ENCODE measurements at regions not wholly inside any gene's neighbourhood (a gene's known extent, or its start where the extent isn't known, plus 50 kb on each side); places are given as distances from the start of the nearest gene placed in this dataset.

- TF ChIP-seq, protein P1, sequence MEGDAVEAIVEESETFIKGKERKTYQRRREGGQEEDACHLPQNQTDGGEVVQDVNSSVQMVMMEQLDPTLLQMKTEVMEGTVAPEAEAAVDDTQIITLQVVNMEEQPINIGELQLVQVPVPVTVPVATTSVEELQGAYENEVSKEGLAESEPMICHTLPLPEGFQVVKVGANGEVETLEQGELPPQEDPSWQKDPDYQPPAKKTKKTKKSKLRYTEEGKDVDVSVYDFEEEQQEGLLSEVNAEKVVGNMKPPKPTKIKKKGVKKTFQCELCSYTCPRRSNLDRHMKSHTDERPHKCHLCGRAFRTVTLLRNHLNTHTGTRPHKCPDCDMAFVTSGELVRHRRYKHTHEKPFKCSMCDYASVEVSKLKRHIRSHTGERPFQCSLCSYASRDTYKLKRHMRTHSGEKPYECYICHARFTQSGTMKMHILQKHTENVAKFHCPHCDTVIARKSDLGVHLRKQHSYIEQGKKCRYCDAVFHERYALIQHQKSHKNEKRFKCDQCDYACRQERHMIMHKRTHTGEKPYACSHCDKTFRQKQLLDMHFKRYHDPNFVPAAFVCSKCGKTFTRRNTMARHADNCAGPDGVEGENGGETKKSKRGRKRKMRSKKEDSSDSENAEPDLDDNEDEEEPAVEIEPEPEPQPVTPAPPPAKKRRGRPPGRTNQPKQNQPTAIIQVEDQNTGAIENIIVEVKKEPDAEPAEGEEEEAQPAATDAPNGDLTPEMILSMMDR (IDR thresholded peaks at IDR 0.05), result no peak
- TF ChIP-seq EP300 (IDR thresholded peaks at IDR 0.05) (no peak), POLR2A (IDR thresholded peaks at IDR 0.05) (no peak)
Observed at GRCh38 chr2:19109518-19109917, 248.9 kb downstream of the OSR1 start.

All from ovary (tissue), 3 donors.